ENCODE measurements at regions not wholly inside any gene's neighbourhood (a gene's known extent, or its start where the extent isn't known, plus 50 kb on each side); places are given as distances from the start of the nearest gene placed in this dataset.

- no peak for TF ChIP-seq CTCF (IDR thresholded peaks at IDR 0.05; ENCODE audit: insufficient read depth, low read length, poor library complexity, severe bottlenecking)
- Histone ChIP-seq H3K27me3 (ENCODE audit: control insufficient read depth, insufficient read depth, low read length) (no peaks in the 10 kb centered on the region), H3K36me3 (ENCODE audit: control insufficient read depth, insufficient read depth, low read length) (no peaks in the 10 kb centered on the region), H3K4me3 (ENCODE audit: low read depth, low read length) (no peak overlapping the region)
- no peak for DNase-seq (ENCODE audit: low read depth)
Measured at GRCh38 chr12:114767906-114768722, 84.1 kb upstream of the TBX3 start.

DNA sequence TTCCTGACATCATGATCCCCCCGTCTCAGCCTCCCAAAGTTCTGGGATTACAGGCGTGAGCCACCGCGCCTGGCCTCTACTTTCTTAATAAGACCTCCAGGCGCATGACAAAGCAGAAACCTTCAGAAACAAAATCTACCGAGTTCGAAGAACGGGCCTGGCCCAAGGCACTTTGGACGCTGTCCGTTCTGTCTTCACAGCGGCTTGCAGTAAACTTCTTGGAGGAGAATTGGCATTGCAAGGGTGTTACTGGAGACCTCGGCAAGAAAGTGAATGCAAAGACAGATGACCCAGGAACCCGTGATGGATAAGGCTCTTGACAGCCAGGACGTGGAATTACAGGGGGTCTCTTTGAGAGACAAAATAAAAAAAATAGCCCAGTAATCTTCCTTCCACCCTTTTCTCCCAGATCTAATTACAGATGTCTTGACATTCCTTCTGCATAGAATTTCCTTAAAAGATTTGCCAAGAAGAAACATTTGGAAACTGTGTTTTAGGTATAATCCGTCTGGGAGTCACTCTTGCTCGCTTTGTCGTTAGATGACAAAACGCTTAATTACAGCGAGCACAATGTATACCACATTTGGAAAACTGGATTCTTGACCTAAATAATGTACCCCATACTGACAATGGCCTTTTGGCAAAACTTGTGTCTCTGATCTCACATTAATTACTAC lies 83.2 kb upstream of the TBX3 start:
- H3K4me3 ChIP-seq (ENCODE audit: low read depth, low read length) = no peak overlapping the region
- no peaks in the 10 kb centered on the region for H3K36me3 ChIP-seq (ENCODE audit: control insufficient read depth, insufficient read depth, low read length)
- H3K27me3 ChIP-seq (ENCODE audit: control insufficient read depth, insufficient read depth, low read length) = no peaks in the 10 kb centered on the region
- DNase-seq (ENCODE audit: low read depth) = no peak
- no peak for TF ChIP-seq CTCF (IDR thresholded peaks at IDR 0.05; ENCODE audit: insufficient read depth, low read length, poor library complexity, severe bottlenecking)

- DNase-seq (ENCODE audit: low read depth) = no peak
- H3K36me3 ChIP-seq (ENCODE audit: control insufficient read depth, insufficient read depth, low read length) = no peaks in the 10 kb centered on the region
- TF ChIP-seq CTCF (IDR thresholded peaks at IDR 0.05; ENCODE audit: insufficient read depth, low read length, poor library complexity, severe bottlenecking) = no peak
- H3K27me3 ChIP-seq (ENCODE audit: control insufficient read depth, insufficient read depth, low read length) = no peaks in the 10 kb centered on the region
- H3K4me3 ChIP-seq (ENCODE audit: low read depth, low read length) = no peak overlapping the region
Measured at GRCh38 chr12:114765960-114766691, 82.2 kb upstream of the TBX3 start.

DNA sequence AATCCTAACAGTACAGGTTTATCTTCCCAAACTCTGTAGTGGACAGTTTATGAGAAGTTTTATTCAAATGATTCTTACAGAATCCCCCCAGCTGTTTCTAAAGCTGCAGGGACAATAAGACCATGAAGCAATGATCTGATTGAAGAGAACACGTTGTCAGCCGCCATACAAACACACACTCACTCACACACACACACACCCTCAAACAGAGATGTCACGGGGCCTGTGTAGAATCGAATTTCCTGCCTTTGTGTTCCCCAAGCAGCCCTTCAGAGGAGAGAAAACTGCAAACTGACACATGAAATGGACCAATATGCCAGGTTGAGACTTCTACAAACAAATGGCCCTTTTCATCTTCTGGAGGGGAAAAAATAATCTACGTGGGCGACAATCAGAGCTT lies 80.5 kb upstream of the TBX3 start:
- H3K27me3 ChIP-seq (ENCODE audit: control insufficient read depth, insufficient read depth, low read length) = no peaks in the 10 kb centered on the region
- no peak for TF ChIP-seq CTCF (IDR thresholded peaks at IDR 0.05; ENCODE audit: insufficient read depth, low read length, poor library complexity, severe bottlenecking)
- DNase-seq (ENCODE audit: low read depth) = no peak
- H3K4me3 ChIP-seq (ENCODE audit: low read depth, low read length) = no peak overlapping the region
- no peaks in the 10 kb centered on the region for H3K36me3 ChIP-seq (ENCODE audit: control insufficient read depth, insufficient read depth, low read length)

DNA sequence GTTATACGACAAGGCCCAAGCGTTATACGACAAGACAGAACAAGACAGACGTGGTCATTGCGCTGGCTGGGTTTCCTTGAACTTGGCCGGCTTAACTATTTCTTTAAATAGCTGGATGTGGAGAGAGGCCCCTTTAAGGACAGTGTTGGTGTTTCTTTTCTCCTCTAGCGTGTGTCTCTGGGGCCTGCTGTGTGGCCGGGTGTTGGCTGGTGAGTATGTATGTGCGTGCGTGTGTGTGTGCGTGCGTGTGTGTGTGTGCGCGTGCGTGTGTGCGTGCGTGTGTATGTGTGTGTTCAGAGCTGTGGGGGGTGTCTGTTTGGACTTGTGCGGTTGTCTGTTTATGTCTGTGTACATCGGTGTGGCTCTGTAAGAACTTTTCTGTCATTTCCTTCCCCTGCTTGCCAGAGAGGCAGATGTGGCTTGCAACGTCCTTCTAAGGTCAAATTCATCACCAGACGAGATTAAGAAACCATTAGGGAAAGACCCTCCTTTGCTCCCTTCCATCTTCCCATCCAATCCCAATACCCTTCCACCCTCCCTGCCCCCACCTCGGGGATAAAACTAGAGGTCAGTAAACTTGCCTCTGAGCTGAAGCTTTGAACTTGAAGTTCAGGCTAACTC lies 78.6 kb upstream of the TBX3 start:
- H3K4me3 ChIP-seq (ENCODE audit: low read depth, low read length) = no peak overlapping the region
- TF ChIP-seq CTCF (IDR thresholded peaks at IDR 0.05; ENCODE audit: insufficient read depth, low read length, poor library complexity, severe bottlenecking) = no peak
- DNase-seq (ENCODE audit: low read depth) = no peak
- H3K36me3 ChIP-seq (ENCODE audit: control insufficient read depth, insufficient read depth, low read length) = no peaks in the 10 kb centered on the region
- H3K27me3 ChIP-seq (ENCODE audit: control insufficient read depth, insufficient read depth, low read length) = no peaks in the 10 kb centered on the region

All from kidney epithelial cell (primary cell).